B cell (primary cell): ENCODE measurements at regions not wholly inside any gene's neighbourhood (a gene's known extent, or its start where the extent isn't known, plus 50 kb on each side); places are given as distances from the start of the nearest gene placed in this dataset.

Experiments
- ATAC-seq: fragments of 200-7000 bp; cut with Tn5 transposase; one replicate; pipeline ENCODE4 v1.10.0; 2021; ENCODE audit warnings: low read depth, mild to moderate bottlenecking, moderate number of reproducible peaks, moderate library complexity
- CTCF ChIA-PET: fragments of 350-600 bp; sonication (Branson Sonifier 250); formaldehyde crosslinking; loops from one replicate; lab custom pipeline; 2021; ENCODE audit warnings: antibody characterized with exemption, inconsistent platforms; lab: Charles Lee
- POLR2A ChIA-PET: fragments of 350-600 bp; sonication (Branson Sonifier 250); formaldehyde crosslinking; loops from one replicate; lab custom pipeline; 2021; ENCODE audit warnings: antibody characterized with exemption; lab: Charles Lee
- DNase-seq: peaks from one replicate; pipeline ENCODE4 v3.0.0; 2013
- H2AFZ ChIP-seq: 2 replicates; pipeline ENCODE4 v1.6.1; 2012; ENCODE audit warnings: mild to moderate bottlenecking, low read depth, low read length; ENCODE audit not compliant: insufficient read depth, poor library complexity, severe bottlenecking
- H3K27ac ChIP-seq, 2 donors: 1 replicate in 1 of 2; 2 replicates in 1 of 2; pipeline ENCODE4 v1.5.1; 2012 to 2013; ENCODE audit warnings: low read length in 2 of 2, mild to moderate bottlenecking in 2 of 2, moderate library complexity in 1 of 2
- H3K27me3 ChIP-seq, 4 experiments: fragments of 200-600 bp in 1 of 4; sonication (generic) in 1 of 4; replicated peaks in 1 of 4; 1 replicate in 2 of 4; 2 replicates in 2 of 4; pipeline versions ENCODE4 v1.6.1 to v1.7.0; 2013 to 2016; ENCODE audit warnings: low read length in 3 of 4, mild to moderate bottlenecking in 2 of 4, mixed read lengths in 1 of 4, moderate library complexity in 1 of 4; ENCODE audit not compliant: insufficient read depth in 4 of 4, control insufficient read depth in 3 of 4; ENCODE audit errors: control extremely low read depth in 1 of 4
- H3K36me3 ChIP-seq, 2 experiments: replicated peaks in 1 of 2; 1 replicate in 1 of 2; 2 replicates in 1 of 2; pipeline versions ENCODE4 v1.6.1 to v1.7.1; 2013; ENCODE audit warnings: low read length in 1 of 2; ENCODE audit not compliant: insufficient read depth in 2 of 2, control insufficient read depth in 1 of 2; ENCODE audit errors: control extremely low read depth in 1 of 2, extremely low read depth in 1 of 2
- H3K4me1 ChIP-seq, 2 donors: fragments of 200-600 bp in 1 of 2; sonication (generic) in 1 of 2; 1 replicate in 1 of 2; 2 replicates in 1 of 2; pipeline versions ENCODE4 v1.5.1 to v1.6.1; 2013 to 2017; ENCODE audit warnings: low read length in 2 of 2; ENCODE audit not compliant: control insufficient read depth in 2 of 2, insufficient read depth in 2 of 2
- H3K4me2 ChIP-seq: replicated peaks from 2 replicates; pipeline ENCODE3; 2012; ENCODE audit warnings: mild to moderate bottlenecking, low read depth, low read length; ENCODE audit not compliant: poor library complexity, severe bottlenecking
- H3K4me3 ChIP-seq, 5 experiments: fragments of 200-600 bp in 1 of 5; sonication (generic) in 1 of 5; 1 replicate in 3 of 5; 2 replicates in 2 of 5; pipeline versions ENCODE4 v1.5.1 to v1.7.0; 2011 to 2016; ENCODE audit warnings: low read length in 4 of 5, mild to moderate bottlenecking in 4 of 5, low read depth in 2 of 5, control low read depth in 1 of 5, moderate library complexity in 1 of 5; ENCODE audit not compliant: insufficient read depth in 1 of 5; ENCODE audit errors: control extremely low read depth in 1 of 5, extremely low read depth in 1 of 5
- H3K79me2 ChIP-seq: fragments of 200-600 bp; sonication (generic); one replicate; pipeline ENCODE4 v1.6.0; 2016; ENCODE audit warnings: low read length; ENCODE audit not compliant: control insufficient read depth, insufficient read depth
- H3K9ac ChIP-seq: fragments of 200-600 bp; sonication (generic); 2 replicates; pipeline ENCODE4 v1.6.1; 2017; ENCODE audit warnings: mild to moderate bottlenecking, low read length, moderate library complexity
- H3K9me3 ChIP-seq, 3 donors: one replicate each; pipeline versions ENCODE4 v1.6.1 to v1.7.1; 2013; ENCODE audit warnings: low read length in 2 of 3; ENCODE audit not compliant: control insufficient read depth in 2 of 3, insufficient read depth in 1 of 3; ENCODE audit errors: control extremely low read depth in 1 of 3
- H4K20me1 ChIP-seq: 2 replicates; pipeline ENCODE4 v1.6.0; 2012; ENCODE audit warnings: mild to moderate bottlenecking, low read length; ENCODE audit not compliant: insufficient read depth, control insufficient read depth, poor library complexity, severe bottlenecking
- H3K27ac Mint-ChIP-seq: one replicate; pipeline ENCODE4 v1.8.0; 2021; ENCODE audit warnings: mixed read lengths
- H3K27me3 Mint-ChIP-seq: one replicate; pipeline ENCODE4 v1.8.0; 2021; ENCODE audit warnings: mixed read lengths
- H3K4me1 Mint-ChIP-seq: one replicate; pipeline ENCODE4 v1.8.0; 2021; ENCODE audit warnings: mixed read lengths
- H3K4me3 Mint-ChIP-seq: one replicate; pipeline ENCODE4 v1.8.0; 2021; ENCODE audit warnings: mixed read lengths
- H3K9me3 Mint-ChIP-seq: one replicate; pipeline ENCODE4 v1.8.0; 2022; ENCODE audit warnings: mixed read lengths; ENCODE audit not compliant: insufficient read depth
- CTCF ChIP-seq: fragments of 200-600 bp; IDR thresholded peaks from one replicate; pipeline ENCODE4 v1.8.0; 2022; ENCODE audit warnings: antibody characterized with exemption, mild to moderate bottlenecking
- EZH2 ChIP-seq: IDR thresholded peaks from 2 replicates; pipeline ENCODE4 v1.6.1; 2012; ENCODE audit warnings: borderline replicate concordance, low read depth, mild to moderate bottlenecking, moderate library complexity, low read length; ENCODE audit not compliant: insufficient read depth, poor library complexity, severe bottlenecking
- WGBS: methylation state at CpG from one replicate; pipeline ENCODE4 v1.1.5; 2013; ENCODE audit warnings: missing lambda C conversion rate; ENCODE audit not compliant: insufficient coverage; 5-methylcytosine and 5-hydroxymethylcytosine counted together
- intact Hi-C: fragments of 100-400 bp; cut with micrococcal nuclease; formaldehyde crosslinking; loops from one replicate; pipeline ENCODE4 v1.10.0; 2022

DNA sequence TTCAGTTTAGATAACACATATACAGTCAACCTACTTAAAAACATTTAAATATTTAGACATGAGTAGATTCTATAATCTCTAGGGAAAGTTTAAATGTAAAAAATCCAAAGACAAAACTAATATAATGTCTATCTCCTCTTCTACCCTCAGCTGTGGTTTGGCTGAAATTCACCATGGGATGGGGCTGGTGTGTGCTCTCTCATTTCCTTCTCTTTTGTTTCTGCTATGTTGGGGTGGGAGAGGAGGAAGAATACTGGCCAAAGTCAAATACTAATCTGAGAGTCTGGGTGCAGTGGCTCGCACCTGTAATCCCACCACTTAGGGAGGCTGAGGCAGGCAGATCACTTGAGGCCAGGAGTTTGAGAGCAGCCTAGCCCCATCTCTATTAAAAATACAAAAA is 1673.9 kb upstream of the SEL1L start:
- H3K27me3 Mint-ChIP-seq = no peaks in the 10 kb centered on the region
- Histone ChIP-seq H3K27ac (no peak overlapping the region), H3K4me2 (no peak overlapping the region), H4K20me1 (no peaks in the 10 kb centered on the region), H3K4me3 (no peak overlapping the region), H2AFZ (no peak overlapping the region), H3K27me3 (no peaks in the 10 kb centered on the region), H3K36me3 (no peaks in the 10 kb centered on the region), H3K9ac (no peak overlapping the region), H3K4me1 (no peaks in the 10 kb centered on the region), H3K79me2 (no peaks in the 10 kb centered on the region), H3K9me3 (peaks cover 0 to 4% (median 0%) of the 10 kb centered on the region in 3 donors)
- ATAC-seq (no peak), DNase-seq (no peak)
- no peak overlapping the region for H3K27ac Mint-ChIP-seq
- H3K4me1 Mint-ChIP-seq = no peaks in the 10 kb centered on the region
- no peaks in the 10 kb centered on the region for H3K9me3 Mint-ChIP-seq
- CTCF ChIA-PET = no interaction called here
- intact Hi-C loops = no loop called here
- no peak overlapping the region for H3K4me3 Mint-ChIP-seq
- POLR2A ChIA-PET = no interaction called here
- 100% methylated on average over 1 of the region's 1 CpG for WGBS
- TF ChIP-seq EZH2 (no peak), CTCF (no peak)

DNA sequence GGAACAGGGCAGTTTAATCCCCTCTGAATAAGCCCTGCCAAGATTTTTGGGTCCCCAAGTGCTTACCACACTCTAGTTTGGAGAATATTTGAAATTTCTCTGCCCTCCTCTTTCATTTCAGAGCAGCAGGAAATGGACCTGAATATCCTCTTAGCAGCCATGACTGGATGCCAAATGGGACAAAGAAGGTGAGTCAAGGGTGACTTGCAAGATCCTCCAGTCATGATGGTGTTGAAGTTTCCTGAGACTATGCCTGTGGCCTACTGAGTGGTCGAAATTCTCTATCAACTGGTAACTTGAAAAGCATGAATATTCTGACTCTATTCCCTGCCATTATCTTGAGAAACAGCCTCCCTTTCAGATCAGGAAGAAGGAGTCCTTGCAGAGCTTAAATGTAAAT is 1674.7 kb upstream of the SEL1L start:
- intact Hi-C loops = no loop called here
- no peaks in the 10 kb centered on the region for H4K20me1 ChIP-seq
- H3K9me3 Mint-ChIP-seq = peaks cover 2% of the 10 kb centered on the region
- no peak overlapping the region for H3K4me3 ChIP-seq
- no peak overlapping the region for H3K9ac ChIP-seq
- H3K4me1 ChIP-seq = no peaks in the 10 kb centered on the region
- no peak overlapping the region for H3K4me3 Mint-ChIP-seq
- ATAC-seq = no peak
- ChIA-PET CTCF (no interaction called here), POLR2A (no interaction called here)
- H3K27me3 ChIP-seq = no peaks in the 10 kb centered on the region
- H2AFZ ChIP-seq = no peak overlapping the region
- no peak overlapping the region for H3K27ac ChIP-seq
- no peak for DNase-seq
- TF ChIP-seq EZH2 = no peak
- no peak for TF ChIP-seq CTCF
- H3K9me3 ChIP-seq = peaks cover 0 to 4% (median 0%) of the 10 kb centered on the region in 3 donors
- no peaks in the 10 kb centered on the region for H3K36me3 ChIP-seq
- 83% methylated on average over 1 of the region's 1 CpG for WGBS
- no peaks in the 10 kb centered on the region for H3K79me2 ChIP-seq
- H3K4me1 Mint-ChIP-seq = no peaks in the 10 kb centered on the region
- H3K27ac Mint-ChIP-seq = no peak overlapping the region
- H3K27me3 Mint-ChIP-seq = no peaks in the 10 kb centered on the region
- H3K4me2 ChIP-seq = no peak overlapping the region
